ENCODE measurements at regions not wholly inside any gene's neighbourhood (a gene's known extent, or its start where the extent isn't known, plus 50 kb on each side); places are given as distances from the start of the nearest gene placed in this dataset.
A peak's percentile ranks its signal among the peaks of the same experiment; 100 is the strongest.
"Not testable (repeated sequence)": the region's sequence is repeated elsewhere in the genome, so short reads cannot be mapped to it uniquely, and the experiment has no call there.

- in situ Hi-C loops (cut with HindIII; ENCODE audit: low sequenced_read_pairs), result no loop called here
- DNase-seq (ENCODE audit: low spot score), result no peak
Observed at GRCh38 chr18:9003406-9004100, 98.9 kb upstream of the NDUFV2 start.

DNA sequence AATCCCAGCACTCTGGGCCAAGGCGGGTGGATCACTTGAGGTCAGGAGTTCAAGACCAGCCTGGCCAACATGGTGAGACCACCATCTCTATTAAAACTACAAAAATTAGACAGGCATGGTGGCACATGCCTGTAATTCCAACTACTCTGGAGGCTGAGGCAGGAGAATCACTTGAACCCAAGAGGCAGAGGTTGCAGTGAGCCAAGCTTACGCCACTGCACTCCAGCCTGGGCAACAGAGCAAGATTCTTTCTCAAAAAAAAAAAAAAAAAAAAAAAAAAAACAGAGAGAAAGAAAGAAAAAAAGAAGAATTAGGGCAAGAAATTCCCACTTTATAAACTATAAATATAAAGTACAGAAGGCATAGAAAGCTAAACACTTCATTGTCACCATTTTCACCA lies 98.2 kb upstream of the NDUFV2 start:
- DNase-seq (ENCODE audit: low spot score); in situ Hi-C loops (cut with HindIII; ENCODE audit: low sequenced_read_pairs): not testable (repeated sequence)

GRCh38 chr18:9007700-9008099 lies 94.8 kb upstream of the NDUFV2 start:
- DNase-seq (ENCODE audit: low spot score); in situ Hi-C loops (cut with HindIII; ENCODE audit: low sequenced_read_pairs): not testable (repeated sequence)

DNA sequence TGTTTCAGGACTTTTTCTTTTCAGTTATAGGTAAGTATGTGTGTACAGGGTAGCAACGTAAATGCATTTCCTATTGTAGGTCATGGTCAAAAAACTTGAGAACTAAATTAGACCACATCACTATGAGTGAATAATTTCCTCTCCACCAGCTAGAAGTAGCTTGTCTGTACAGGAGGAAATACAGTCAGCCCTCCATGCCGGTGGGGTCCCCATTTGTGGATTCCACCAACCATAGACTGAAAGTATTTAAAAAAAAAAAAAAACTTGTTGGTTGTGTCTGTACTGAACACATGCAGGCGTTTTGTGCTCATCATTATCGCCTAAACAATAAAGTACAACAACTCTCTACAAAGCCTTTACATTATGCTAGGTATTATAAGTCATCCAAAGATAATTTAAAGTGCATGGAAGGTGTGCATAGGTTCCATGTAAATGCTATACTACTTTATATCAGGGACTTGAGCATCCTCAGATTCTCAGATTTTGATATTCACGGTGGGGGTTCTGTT lies 94.2 kb upstream of the NDUFV2 start:
- in situ Hi-C loops (cut with HindIII; ENCODE audit: low sequenced_read_pairs), result no loop called here
- no peak for DNase-seq (ENCODE audit: low spot score)

DNA sequence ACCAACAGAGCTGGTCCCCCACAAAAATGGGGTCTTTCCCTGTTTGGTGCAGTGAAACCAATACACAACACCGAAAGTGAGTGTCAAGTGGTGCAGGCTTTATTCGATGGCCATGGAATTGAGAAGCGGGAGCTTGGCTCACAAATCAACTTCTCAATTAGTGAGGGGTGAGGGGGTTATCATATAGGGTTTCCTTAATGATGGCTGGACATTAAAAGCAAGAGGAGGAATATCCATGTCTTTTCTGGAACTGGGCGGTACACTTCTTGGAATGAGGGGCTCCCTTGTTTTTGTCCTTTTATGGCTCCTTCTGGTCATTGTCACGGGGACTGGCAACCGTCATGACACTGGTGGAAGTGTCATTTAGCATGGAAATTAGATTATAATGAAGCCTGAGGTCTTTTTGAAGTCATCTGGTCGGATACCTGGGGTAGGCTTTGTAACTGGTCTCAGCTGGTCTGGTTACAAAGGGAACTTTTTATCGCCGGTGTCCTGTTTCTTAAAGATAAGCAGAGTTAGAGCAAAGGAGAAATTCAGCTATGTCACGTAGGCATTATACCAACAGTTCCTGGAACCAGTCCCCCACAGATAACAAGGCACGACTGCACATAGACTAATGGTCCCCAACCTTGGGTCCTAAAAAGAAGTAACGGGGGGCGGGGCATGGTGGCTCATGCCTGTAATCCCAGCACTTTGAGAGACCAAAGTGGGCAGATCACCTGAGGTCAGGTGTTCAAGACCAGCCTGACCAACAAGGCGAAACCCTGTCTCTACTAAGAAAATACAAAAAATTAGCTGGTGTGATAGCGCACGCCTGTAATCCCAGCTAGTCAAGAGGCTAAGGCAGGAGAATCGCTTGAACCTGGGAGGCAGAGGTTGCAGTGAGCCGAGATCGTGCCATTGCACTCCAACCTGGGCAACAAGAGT lies 93.5 kb upstream of the NDUFV2 start:
- in situ Hi-C loops (cut with HindIII; ENCODE audit: low sequenced_read_pairs), result no loop called here
- DNase-seq (ENCODE audit: low spot score), result no peak

GRCh38 chr18:9009703-9010488 lies 92.6 kb upstream of the NDUFV2 start:
- in situ Hi-C loops (cut with HindIII; ENCODE audit: low sequenced_read_pairs), result no loop called here
- no peak for DNase-seq (ENCODE audit: low spot score)

DNA sequence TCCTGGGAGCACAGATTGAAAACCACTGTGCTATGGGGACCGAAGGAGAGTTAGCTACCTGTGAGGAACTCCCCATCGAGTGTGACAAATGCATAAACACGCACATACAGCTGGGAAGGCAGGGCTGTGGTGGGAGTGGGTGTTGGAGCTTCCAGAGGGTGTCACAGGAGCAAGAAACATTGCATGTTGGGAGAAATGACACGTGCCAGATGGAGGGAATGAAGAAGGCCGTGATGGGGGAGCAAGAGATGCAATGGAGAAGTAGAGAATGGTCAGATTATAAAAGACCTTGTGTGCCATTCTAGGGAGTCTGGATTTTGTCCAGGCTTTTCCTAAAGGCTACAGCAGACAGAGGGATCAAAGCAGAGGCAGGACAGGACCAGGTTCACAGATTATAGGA lies 91.1 kb upstream of the NDUFV2 start:
- in situ Hi-C loops (cut with HindIII; ENCODE audit: low sequenced_read_pairs), result no loop called here
- no peak for DNase-seq (ENCODE audit: low spot score)

DNA sequence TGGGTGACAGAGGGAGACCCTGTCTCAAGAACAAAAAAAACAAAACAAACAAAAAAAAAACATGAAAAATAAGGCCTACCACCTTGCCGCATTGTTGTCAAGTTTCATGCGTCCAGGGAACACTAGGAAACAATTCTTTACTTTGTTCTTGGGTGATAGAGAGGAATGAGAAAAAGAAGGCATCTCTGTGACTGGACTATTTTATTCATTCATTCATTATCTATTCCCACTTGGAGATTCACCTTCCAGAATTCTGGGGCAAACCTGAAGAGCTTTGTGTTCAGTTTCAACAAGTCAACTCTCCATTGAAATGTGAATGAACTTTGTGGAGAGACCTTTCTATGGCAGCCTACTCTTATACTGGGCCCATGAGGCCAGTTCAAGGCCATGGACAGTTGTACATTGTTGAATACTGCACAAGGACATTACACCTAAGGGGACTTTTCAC lies 88.5 kb upstream of the NDUFV2 start:
- no peak for DNase-seq (ENCODE audit: low spot score)
- in situ Hi-C loops (cut with HindIII; ENCODE audit: low sequenced_read_pairs), result no loop called here

GRCh38 chr18:9015689-9016088 lies 86.8 kb upstream of the NDUFV2 start:
- in situ Hi-C loops (cut with HindIII; ENCODE audit: low sequenced_read_pairs), result no loop called here

DNA sequence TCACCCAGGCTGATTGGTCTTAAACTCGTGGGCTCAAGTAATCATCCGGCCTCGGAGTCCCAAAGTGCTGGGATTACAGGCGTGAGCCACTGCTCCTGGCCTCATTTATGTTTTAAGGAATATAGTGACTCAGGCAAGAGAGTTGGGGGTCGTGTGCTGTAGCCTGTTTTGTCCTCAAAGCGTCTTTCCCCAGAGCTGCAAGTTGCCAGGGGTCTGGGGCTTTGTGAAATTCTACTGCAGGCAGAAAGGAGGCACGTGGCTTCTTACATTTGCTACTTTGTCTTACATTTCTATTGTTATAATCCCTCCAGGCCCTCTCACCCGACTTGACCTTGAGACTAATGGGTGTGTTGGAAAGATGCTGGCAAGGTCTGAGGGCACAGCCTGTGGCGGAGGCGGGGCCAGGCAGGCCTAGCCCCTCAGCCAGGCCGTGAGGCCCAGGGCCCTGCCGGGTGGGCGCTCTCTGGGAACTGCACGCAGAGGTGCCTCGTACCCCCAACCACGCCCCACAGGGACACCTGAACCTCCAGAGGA lies 85.8 kb upstream of the NDUFV2 start:
- peak; percentile 25 for DNase-seq (ENCODE audit: low spot score)
- in situ Hi-C loops (cut with HindIII; ENCODE audit: low sequenced_read_pairs), result no loop called here

More at GRCh38 chr18:9015689-9016088, 86.8 kb upstream of the NDUFV2 start:
- no peak for DNase-seq (ENCODE audit: low spot score)

GRCh38 chr18:9017167-9017904 lies 85.2 kb upstream of the NDUFV2 start:
- DNase-seq (ENCODE audit: low spot score), result peak; percentile 61
- in situ Hi-C loops (cut with HindIII; ENCODE audit: low sequenced_read_pairs), result no loop called here

DNA sequence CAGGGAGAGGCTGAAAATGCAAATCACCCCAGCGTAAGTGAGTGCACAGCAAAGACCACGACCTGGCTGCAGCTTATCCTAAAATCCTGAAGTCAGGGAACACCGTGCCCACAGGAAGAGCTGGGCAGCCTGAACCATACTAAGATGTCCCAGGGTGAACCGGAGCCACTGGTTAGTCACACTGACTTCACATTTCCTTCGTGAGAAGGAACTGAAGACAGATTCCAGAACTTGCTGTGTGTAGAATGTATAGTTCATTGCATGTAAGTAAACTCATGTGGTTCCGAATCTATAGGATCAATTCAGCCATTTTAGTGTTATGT lies 84.6 kb upstream of the NDUFV2 start:
- in situ Hi-C loops (cut with HindIII; ENCODE audit: low sequenced_read_pairs), result no loop called here
- DNase-seq (ENCODE audit: low spot score), result peak; percentile 43

DNA sequence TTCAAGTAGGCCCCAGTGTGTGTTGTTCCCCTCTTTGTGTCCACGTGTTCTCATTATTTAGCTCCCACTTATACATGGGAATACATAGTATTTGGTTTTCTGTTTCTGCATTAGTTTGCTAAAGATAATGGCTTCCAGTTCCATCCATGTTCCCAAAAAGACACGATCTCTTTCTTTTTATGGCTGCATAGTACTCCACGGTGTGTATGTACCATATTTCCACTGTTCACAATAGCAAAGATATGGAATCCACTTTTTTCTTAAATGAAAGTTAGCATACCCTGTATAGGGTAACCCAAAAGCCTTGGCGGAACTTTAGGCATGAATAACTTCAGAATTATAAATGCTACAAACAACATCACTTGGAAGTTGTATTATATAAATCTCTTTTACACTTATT lies 83.4 kb upstream of the NDUFV2 start:
- in situ Hi-C loops (cut with HindIII; ENCODE audit: low sequenced_read_pairs), result no loop called here
- DNase-seq (ENCODE audit: low spot score), result no peak

DNA sequence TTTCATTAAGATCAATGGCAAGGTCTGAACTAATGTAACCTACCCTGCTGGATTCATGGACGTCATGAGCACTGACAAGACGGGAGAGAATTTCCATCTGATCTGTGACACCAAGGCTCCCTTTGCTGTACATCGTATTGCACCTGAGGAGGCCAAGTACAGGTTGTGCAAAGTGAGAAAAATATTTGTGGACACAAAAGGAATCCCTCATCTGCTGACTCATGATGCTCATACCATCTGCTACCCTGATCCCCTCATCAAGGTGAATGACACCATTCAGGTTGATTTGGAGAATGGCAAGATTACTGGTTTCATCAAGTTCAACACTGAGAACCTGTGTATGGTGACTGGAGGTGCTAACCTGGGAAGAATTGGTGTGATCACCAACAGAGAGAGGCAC lies 82.3 kb upstream of the NDUFV2 start:
- no peak for DNase-seq (ENCODE audit: low spot score)
- in situ Hi-C loops (cut with HindIII; ENCODE audit: low sequenced_read_pairs), result no loop called here

DNA sequence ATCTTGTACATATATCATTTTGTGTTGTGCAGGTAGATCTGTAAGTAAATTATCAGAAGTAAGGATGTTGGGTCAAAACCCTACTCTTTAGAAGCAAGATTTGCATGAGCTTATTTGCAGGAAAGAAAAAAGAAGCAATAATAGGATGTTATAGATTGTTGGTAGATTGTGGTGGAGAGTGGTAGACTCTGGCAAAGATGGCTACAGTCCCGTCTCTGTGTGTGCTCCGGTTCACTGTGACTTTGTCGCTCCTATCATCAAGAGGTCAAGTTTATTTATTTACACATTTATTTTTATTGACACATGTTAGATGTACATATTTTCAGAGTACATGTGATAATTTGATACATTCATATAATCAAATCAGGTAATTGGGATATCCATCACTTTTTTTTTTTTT lies 81.0 kb upstream of the NDUFV2 start:
- no peak for DNase-seq (ENCODE audit: low spot score)
- in situ Hi-C loops (cut with HindIII; ENCODE audit: low sequenced_read_pairs), result no loop called here

DNA sequence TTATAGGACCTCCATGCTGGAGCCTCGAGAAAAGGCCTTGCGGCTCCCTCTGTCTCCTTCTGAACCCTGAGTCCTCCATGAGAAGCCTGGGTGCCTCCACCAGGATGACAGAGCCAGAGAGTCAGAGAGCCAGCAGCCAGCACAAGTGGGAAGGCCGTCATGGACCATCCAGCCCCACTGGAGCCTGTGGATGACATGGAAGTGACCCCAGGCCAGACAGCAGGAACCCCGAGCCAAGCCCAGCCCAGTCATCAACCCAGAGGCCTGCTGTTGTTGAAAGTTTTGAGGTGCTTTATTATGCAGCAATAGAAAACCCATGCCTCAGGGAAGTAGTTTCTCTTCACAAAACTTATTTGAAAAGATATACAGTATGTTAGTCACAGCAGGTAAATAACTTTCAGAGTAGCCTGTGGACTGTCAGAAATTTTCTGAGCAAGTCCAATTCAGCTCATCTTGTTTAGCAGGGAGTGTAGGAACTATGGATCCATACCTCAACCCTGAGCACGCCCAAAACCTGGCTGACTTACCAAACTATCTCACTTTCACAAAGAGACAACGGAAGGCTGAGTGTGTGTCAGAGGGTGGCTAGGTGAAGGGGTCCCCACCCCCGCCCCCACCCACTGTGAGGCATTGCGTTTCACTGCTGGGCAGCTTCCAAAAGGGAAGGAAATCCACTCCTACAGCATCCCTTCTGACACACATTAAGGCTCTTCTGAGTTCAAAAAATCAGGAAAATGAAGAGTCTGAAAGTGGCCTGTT lies 79.9 kb upstream of the NDUFV2 start:
- in situ Hi-C loops (cut with HindIII; ENCODE audit: low sequenced_read_pairs), result no loop called here
- DNase-seq (ENCODE audit: low spot score), result no peak

GRCh38 chr18:9024031-9024646 lies 78.4 kb upstream of the NDUFV2 start:
- in situ Hi-C loops (cut with HindIII; ENCODE audit: low sequenced_read_pairs); DNase-seq (ENCODE audit: low spot score): not testable (repeated sequence)

All from G401 (cell line).